ENCODE measurements at regions not wholly inside any gene's neighbourhood (a gene's known extent, or its start where the extent isn't known, plus 50 kb on each side); places are given as distances from the start of the nearest gene placed in this dataset.

DNA sequence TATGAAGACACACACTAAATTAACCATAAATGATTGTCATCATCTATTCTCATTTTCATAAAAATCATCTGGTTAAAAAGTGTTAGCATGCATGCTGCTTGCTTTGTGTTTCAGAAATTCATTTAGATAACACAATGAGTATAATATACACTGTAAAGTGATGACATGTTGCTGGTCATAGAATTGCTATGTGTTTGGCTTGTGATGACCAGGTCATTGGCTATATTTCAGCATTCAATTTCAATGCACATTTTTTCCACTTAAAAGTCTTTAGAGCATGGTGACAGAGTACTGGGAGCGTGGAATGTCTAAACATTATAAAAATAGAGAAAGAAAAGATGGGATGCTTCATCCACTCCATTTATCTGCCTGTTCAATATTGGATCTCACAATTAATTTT lies 1291.1 kb upstream of the MAP3K7 start:
- H3K4me3 ChIP-seq (ENCODE audit: low read depth, low read length): no peak overlapping the region
- TF ChIP-seq, protein P1, sequence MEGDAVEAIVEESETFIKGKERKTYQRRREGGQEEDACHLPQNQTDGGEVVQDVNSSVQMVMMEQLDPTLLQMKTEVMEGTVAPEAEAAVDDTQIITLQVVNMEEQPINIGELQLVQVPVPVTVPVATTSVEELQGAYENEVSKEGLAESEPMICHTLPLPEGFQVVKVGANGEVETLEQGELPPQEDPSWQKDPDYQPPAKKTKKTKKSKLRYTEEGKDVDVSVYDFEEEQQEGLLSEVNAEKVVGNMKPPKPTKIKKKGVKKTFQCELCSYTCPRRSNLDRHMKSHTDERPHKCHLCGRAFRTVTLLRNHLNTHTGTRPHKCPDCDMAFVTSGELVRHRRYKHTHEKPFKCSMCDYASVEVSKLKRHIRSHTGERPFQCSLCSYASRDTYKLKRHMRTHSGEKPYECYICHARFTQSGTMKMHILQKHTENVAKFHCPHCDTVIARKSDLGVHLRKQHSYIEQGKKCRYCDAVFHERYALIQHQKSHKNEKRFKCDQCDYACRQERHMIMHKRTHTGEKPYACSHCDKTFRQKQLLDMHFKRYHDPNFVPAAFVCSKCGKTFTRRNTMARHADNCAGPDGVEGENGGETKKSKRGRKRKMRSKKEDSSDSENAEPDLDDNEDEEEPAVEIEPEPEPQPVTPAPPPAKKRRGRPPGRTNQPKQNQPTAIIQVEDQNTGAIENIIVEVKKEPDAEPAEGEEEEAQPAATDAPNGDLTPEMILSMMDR (IDR thresholded peaks at IDR 0.05; ENCODE audit: borderline replicate concordance, insufficient read depth, low read depth, low read length): no peak

DNA sequence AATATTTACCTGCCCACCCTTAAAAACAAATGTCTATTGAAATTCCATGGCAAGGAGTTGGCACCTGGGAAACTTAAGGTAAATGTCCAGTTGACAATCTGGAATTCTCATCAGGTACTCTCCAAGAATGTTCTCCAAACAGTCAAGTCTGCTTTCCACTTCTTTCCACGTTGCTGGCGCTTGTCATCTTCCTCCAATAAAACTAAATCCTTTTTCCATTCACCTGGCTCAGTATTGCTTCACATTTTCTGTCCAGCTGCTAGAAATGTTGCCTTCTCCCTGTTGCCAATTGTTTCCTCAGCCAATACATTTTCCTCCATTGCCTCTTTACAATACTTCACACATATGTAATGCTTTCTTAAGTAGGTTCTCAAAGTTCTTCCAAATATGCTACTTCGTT lies 1288.1 kb upstream of the MAP3K7 start:
- no peak overlapping the region for H3K4me3 ChIP-seq (ENCODE audit: low read depth, low read length)
- TF ChIP-seq, protein P1 (IDR thresholded peaks at IDR 0.05; ENCODE audit: borderline replicate concordance, insufficient read depth, low read depth, low read length): no peak

DNA sequence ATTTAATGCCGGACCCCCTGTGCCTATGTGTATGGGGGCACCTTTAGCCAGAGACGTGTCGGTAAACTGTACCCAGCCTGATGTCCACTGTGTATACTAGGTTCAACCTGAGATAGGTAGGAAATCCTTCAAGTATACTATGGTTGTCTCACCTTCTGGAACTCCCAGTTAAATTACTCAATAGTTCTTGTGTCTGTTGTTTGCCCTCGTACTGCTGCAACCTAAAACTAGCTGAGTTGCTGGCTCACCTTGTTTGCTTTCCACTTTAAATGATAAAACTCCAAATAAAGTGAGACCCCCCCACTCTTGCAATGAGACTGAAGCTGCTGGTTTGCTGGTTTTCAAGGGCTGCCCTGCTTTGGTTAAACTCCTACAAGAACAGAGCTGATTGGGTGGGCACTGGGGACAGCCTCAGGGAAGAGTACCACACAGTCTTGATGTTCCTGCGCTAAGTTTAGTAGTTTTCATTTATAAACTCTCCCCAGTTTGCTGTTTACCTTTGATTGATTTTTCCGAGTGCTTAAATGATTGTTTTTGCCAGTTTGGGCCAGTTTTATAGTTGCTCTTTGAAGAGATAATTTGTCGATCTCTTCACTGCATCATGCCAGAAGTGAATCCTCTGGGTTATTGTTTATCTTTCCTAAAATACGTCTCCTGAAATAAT lies 1281.8 kb upstream of the MAP3K7 start:
- no peak overlapping the region for H3K4me3 ChIP-seq (ENCODE audit: low read depth, low read length)
- TF ChIP-seq, protein P1 (IDR thresholded peaks at IDR 0.05; ENCODE audit: borderline replicate concordance, insufficient read depth, low read depth, low read length): no peak

DNA sequence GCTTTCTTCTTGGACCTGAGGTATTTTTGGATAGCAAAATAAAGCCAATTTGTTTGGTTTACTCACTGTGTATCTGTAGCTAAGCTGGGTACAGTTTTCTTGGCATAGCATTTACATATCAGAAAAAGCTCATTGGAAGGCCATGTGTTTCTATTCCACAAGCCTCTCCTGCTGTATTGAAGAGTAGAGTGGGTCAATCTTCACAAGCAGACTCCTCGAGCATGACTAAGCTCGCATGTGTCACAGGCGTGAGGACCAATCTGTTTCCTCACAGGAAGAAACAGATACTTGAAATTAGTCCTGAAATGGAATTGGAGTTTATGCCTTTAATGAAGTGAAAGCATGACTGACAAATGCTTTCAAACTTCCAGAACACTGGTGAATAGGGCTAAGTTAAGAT lies 1279.0 kb upstream of the MAP3K7 start:
- H3K4me3 ChIP-seq (ENCODE audit: low read depth, low read length): no peak overlapping the region
- TF ChIP-seq, protein P1 (IDR thresholded peaks at IDR 0.05; ENCODE audit: borderline replicate concordance, insufficient read depth, low read depth, low read length): no peak

DNA sequence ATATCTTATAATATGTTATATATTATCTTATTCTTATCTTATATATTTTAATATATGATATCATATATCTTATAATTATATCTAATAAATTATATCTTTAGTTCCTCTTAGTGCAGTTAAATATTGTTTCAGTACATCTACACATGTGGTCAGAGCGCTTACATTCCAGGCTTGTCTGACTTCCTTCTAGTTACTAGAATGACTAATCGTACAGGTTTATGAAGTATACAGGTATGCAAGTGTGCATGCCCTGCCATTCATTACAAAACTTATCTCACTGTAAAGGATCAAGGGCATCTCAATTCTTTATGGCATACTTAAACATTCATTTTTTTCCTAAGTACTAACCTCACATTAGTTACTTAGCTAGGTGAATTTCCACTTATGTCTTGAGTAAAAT lies 1278.0 kb upstream of the MAP3K7 start:
- H3K4me3 ChIP-seq (ENCODE audit: low read depth, low read length): no peak overlapping the region
- TF ChIP-seq, protein P1 (IDR thresholded peaks at IDR 0.05; ENCODE audit: borderline replicate concordance, insufficient read depth, low read depth, low read length): no peak

DNA sequence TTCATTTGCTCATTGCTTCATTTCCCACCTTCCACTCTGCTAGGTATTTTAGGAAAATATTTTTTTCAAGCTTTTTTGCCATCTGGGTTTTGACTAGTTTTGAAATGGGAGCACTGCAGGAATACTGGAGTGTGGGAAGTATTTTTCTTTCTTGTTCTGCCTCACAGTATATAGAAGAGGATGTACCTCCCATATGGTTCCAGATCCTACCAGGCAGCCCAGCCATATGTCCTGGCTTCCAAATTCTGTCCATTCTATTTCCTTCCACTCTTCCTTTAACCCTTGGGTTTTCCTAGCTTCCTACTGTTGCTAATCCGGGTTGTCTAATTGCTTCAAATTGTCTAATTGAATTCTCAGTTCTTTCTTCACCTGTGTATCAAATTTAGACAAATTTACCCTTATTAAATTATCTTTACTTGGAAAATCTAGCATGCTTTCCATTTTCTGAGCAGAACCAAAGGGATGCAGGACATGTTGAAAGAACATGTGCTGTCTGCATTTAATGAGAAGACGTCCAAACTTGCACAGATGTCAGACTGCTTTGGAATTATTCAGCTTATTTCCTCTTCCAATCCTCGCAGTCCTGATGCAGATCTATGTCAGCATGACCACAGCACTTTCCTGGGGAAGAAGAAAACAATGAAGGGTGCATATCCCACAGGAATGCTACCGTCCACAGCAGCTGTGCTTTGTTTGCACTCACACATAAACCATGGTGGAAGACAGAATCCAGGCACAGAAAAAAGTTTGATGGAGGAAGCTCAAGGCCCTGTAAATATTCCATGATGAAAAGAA lies 1273.9 kb upstream of the MAP3K7 start:
- TF ChIP-seq, protein P1 (IDR thresholded peaks at IDR 0.05; ENCODE audit: borderline replicate concordance, insufficient read depth, low read depth, low read length): no peak
- H3K4me3 ChIP-seq (ENCODE audit: low read depth, low read length): no peak overlapping the region

DNA sequence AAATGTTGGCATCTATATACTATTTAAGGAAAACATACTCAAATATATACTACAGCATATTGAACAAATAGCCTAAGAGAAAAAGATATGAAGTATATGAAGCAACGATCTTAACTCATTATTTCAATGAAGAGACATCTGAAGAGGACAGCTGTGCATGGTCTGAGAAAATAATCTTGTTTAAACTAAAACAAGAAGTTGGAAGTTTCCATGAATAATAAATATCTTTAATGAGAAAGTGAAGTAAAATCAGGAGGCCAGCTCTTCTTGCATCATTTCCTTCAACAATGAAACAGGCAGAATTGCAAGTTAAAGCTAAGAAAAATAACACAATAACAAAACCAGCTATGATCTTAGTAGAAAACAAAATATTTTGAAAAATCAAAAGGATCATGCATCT lies 1265.4 kb upstream of the MAP3K7 start:
- no peak overlapping the region for H3K4me3 ChIP-seq (ENCODE audit: low read depth, low read length)
- TF ChIP-seq, protein P1 (IDR thresholded peaks at IDR 0.05; ENCODE audit: borderline replicate concordance, insufficient read depth, low read depth, low read length): no peak

All from GM12875 (cell line).